SJSA1 (cell line): ENCODE measurements at regions not wholly inside any gene's neighbourhood (a gene's known extent, or its start where the extent isn't known, plus 50 kb on each side); places are given as distances from the start of the nearest gene placed in this dataset.
"Not testable (repeated sequence)": the region's sequence is repeated elsewhere in the genome, so short reads cannot be mapped to it uniquely, and the experiment has no call there.

Experiments
- DNase-seq, 2 experiments: peaks; one replicate each; pipeline ENCODE4 v3.0.0-alpha.2; 2015 to 2020; ENCODE audit warnings: low spot score in 2 of 2, low read depth in 1 of 2
- H3K27ac ChIP-seq: fragments of 250-450 bp; sonication (Bioruptor Pico); 2 replicates; pipeline ENCODE4 v1.5.1; 2020; ENCODE audit warnings: mild to moderate bottlenecking, moderate library complexity
- H3K27me3 ChIP-seq: fragments of 250-450 bp; sonication (Bioruptor Pico); replicated peaks from 2 replicates; pipeline ENCODE4 v1.5.1; 2020; ENCODE audit warnings: mild to moderate bottlenecking, moderate library complexity
- H3K36me3 ChIP-seq: fragments of 250-450 bp; sonication (Bioruptor Pico); 2 replicates; pipeline ENCODE4 v1.5.1; 2020; ENCODE audit warnings: mild to moderate bottlenecking
- H3K4me1 ChIP-seq: fragments of 250-450 bp; sonication (Bioruptor Pico); replicated peaks from 2 replicates; pipeline ENCODE4 v1.6.1; 2021; ENCODE audit warnings: mild to moderate bottlenecking
- H3K4me3 ChIP-seq: fragments of 250-450 bp; sonication (Bioruptor Pico); 2 replicates; pipeline ENCODE4 v1.5.1; 2020; ENCODE audit warnings: mild to moderate bottlenecking
- H3K9me3 ChIP-seq: fragments of 250-450 bp; sonication (Bioruptor Pico); replicated peaks from 2 replicates; pipeline ENCODE4 v1.5.1; 2020; ENCODE audit warnings: mild to moderate bottlenecking

- no peaks in the 10 kb centered on the region for H3K36me3 ChIP-seq
- H3K27me3 ChIP-seq, result no peaks in the 10 kb centered on the region
- H3K4me3 ChIP-seq, result no peak overlapping the region
- no peak for DNase-seq
- H3K4me1 ChIP-seq, result peaks cover 18% of the 10 kb centered on the region
- H3K27ac ChIP-seq, result no peak overlapping the region
- H3K9me3 ChIP-seq, result no peaks in the 10 kb centered on the region
Observed at GRCh38 chr2:160575368-160575767, 81.8 kb upstream of the RBMS1 start.

- H3K9me3 ChIP-seq, result no peaks in the 10 kb centered on the region
- peaks cover 18% of the 10 kb centered on the region for H3K4me1 ChIP-seq
- no peak overlapping the region for H3K4me3 ChIP-seq
- 0 out of 2 replicates have a peak overlapping the region, but pooled peaks have one; percentile 24 for H3K27ac ChIP-seq
- H3K27me3 ChIP-seq, result no peaks in the 10 kb centered on the region
- DNase-seq, result peak in 1 of 2 experiments; percentile 54
- H3K36me3 ChIP-seq, result no peaks in the 10 kb centered on the region
Observed at GRCh38 chr2:160576054-160576499, 82.5 kb upstream of the RBMS1 start.

- not testable (repeated sequence) for H3K27me3 ChIP-seq, H3K9me3 ChIP-seq, DNase-seq, H3K4me3 ChIP-seq, H3K36me3 ChIP-seq, H3K27ac ChIP-seq
- peaks cover 27% of the 10 kb centered on the region for H3K4me1 ChIP-seq
Observed at GRCh38 chr2:160577081-160577480, 83.5 kb upstream of the RBMS1 start.

GRCh38 chr2:160581035-160581434 lies 87.4 kb upstream of the RBMS1 start:
- peaks cover 39% of the 10 kb centered on the region for H3K4me1 ChIP-seq
- H3K36me3 ChIP-seq, result no peaks in the 10 kb centered on the region
- H3K27ac ChIP-seq, result no peak overlapping the region
- no peak for DNase-seq
- no peak overlapping the region for H3K4me3 ChIP-seq
- no peaks in the 10 kb centered on the region for H3K9me3 ChIP-seq
- H3K27me3 ChIP-seq, result no peaks in the 10 kb centered on the region

- no peaks in the 10 kb centered on the region for H3K27me3 ChIP-seq
- H3K4me1 ChIP-seq, result peaks cover 35% of the 10 kb centered on the region
- no peaks in the 10 kb centered on the region for H3K36me3 ChIP-seq
- no peak for DNase-seq
- no peak overlapping the region for H3K4me3 ChIP-seq
- no peaks in the 10 kb centered on the region for H3K9me3 ChIP-seq
- no peak overlapping the region for H3K27ac ChIP-seq
Observed at GRCh38 chr2:160581448-160581847, 87.8 kb upstream of the RBMS1 start.

GRCh38 chr2:160582081-160582480 lies 88.5 kb upstream of the RBMS1 start:
- no peak for DNase-seq
- peaks cover 34% of the 10 kb centered on the region for H3K4me1 ChIP-seq
- H3K36me3 ChIP-seq, result no peaks in the 10 kb centered on the region
- H3K4me3 ChIP-seq, result no peak overlapping the region
- H3K27me3 ChIP-seq, result no peaks in the 10 kb centered on the region
- no peaks in the 10 kb centered on the region for H3K9me3 ChIP-seq
- H3K27ac ChIP-seq, result 0 out of 2 replicates have a peak overlapping the region, but pooled peaks have one; percentile 70

- H3K4me3 ChIP-seq, result no peak overlapping the region
Observed at GRCh38 chr2:160582490-160583145, 89.0 kb upstream of the RBMS1 start.

GRCh38 chr2:160583146-160583535 lies 89.5 kb upstream of the RBMS1 start:
- Histone ChIP-seq H3K27ac (peak overlapping the region; percentile 70), H3K4me1 (peaks cover 34% of the 10 kb centered on the region), H3K27me3 (no peaks in the 10 kb centered on the region), H3K9me3 (no peaks in the 10 kb centered on the region), H3K36me3 (no peaks in the 10 kb centered on the region), H3K4me3 (no peak overlapping the region)
- no peak for DNase-seq

More at GRCh38 chr2:160582490-160583145, 89.0 kb upstream of the RBMS1 start:
- Histone ChIP-seq H3K4me1 (peaks cover 34% of the 10 kb centered on the region), H3K27ac (peak overlapping the region; percentile 70), H3K36me3 (no peaks in the 10 kb centered on the region), H3K9me3 (no peaks in the 10 kb centered on the region), H3K27me3 (no peaks in the 10 kb centered on the region)
- peak; percentile 47 to 73 for DNase-seq

GRCh38 chr2:160583813-160584537 lies 90.4 kb upstream of the RBMS1 start:
- Histone ChIP-seq H3K4me3 (no peak overlapping the region), H3K4me1 (peaks cover 34% of the 10 kb centered on the region), H3K36me3 (no peaks in the 10 kb centered on the region), H3K27ac (peak overlapping the region; percentile 70; the same call in 1 of the 2 replicates), H3K9me3 (no peaks in the 10 kb centered on the region), H3K27me3 (no peaks in the 10 kb centered on the region)
- DNase-seq, result no peak

GRCh38 chr2:160584972-160585494 lies 91.4 kb upstream of the RBMS1 start:
- Histone ChIP-seq H3K9me3 (no peaks in the 10 kb centered on the region), H3K4me3 (no peak overlapping the region), H3K27ac (no peak overlapping the region), H3K36me3 (no peaks in the 10 kb centered on the region), H3K4me1 (peaks cover 34% of the 10 kb centered on the region), H3K27me3 (no peaks in the 10 kb centered on the region)
- no peak for DNase-seq

GRCh38 chr2:160590664-160591063 lies 97.1 kb upstream of the RBMS1 start:
- H3K36me3 ChIP-seq, result no peaks in the 10 kb centered on the region
- no peak for DNase-seq
- no peaks in the 10 kb centered on the region for H3K4me1 ChIP-seq

GRCh38 chr2:160592401-160592800 lies 98.8 kb upstream of the RBMS1 start:
- H3K27me3 ChIP-seq, result no peaks in the 10 kb centered on the region
- no peaks in the 10 kb centered on the region for H3K4me1 ChIP-seq
- no peaks in the 10 kb centered on the region for H3K36me3 ChIP-seq
- no peak overlapping the region for H3K27ac ChIP-seq
- H3K9me3 ChIP-seq, result no peaks in the 10 kb centered on the region
- no peak overlapping the region for H3K4me3 ChIP-seq
- DNase-seq, result no peak

More at GRCh38 chr2:160590664-160591063, 97.1 kb upstream of the RBMS1 start:
- no peaks in the 10 kb centered on the region for H3K9me3 ChIP-seq
- H3K27me3 ChIP-seq, result no peaks in the 10 kb centered on the region
- H3K27ac ChIP-seq, result no peak overlapping the region
- no peak overlapping the region for H3K4me3 ChIP-seq

- no peak overlapping the region for H3K27ac ChIP-seq
Observed at GRCh38 chr2:160592993-160593392, 99.4 kb upstream of the RBMS1 start.

GRCh38 chr2:160596441-160596840 lies 102.8 kb upstream of the RBMS1 start:
- DNase-seq, result no peak
- Histone ChIP-seq H3K4me3 (no peak overlapping the region), H3K4me1 (no peaks in the 10 kb centered on the region), H3K27ac (no peak overlapping the region), H3K27me3 (no peaks in the 10 kb centered on the region), H3K36me3 (no peaks in the 10 kb centered on the region), H3K9me3 (no peaks in the 10 kb centered on the region)

More at GRCh38 chr2:160592993-160593392, 99.4 kb upstream of the RBMS1 start:
- DNase-seq, result no peak
- no peaks in the 10 kb centered on the region for H3K36me3 ChIP-seq
- H3K9me3 ChIP-seq, result no peaks in the 10 kb centered on the region
- no peaks in the 10 kb centered on the region for H3K27me3 ChIP-seq
- no peaks in the 10 kb centered on the region for H3K4me1 ChIP-seq
- H3K4me3 ChIP-seq, result no peak overlapping the region
